H1 (cell line): ENCODE measurements at regions not wholly inside any gene's neighbourhood (a gene's known extent, or its start where the extent isn't known, plus 50 kb on each side); places are given as distances from the start of the nearest gene placed in this dataset.

Experiments
- CTCF ChIA-PET: fragments of 300-600 bp; sonication (Branson Sonifier 250); formaldehyde crosslinking; loops from one replicate; lab custom pipeline; 2021; ENCODE audit not compliant: partially characterized antibody; lab: Charles Lee
- POLR2A ChIA-PET: fragments of 300-600 bp; sonication (Branson Sonifier 250); formaldehyde crosslinking; loops from one replicate; lab custom pipeline; 2021; ENCODE audit warnings: inconsistent platforms; ENCODE audit not compliant: partially characterized antibody; lab: Charles Lee
- DNase-seq, 2 experiments: peaks; one replicate each; pipeline versions ENCODE4 v3.0.0 to v3.0.0-alpha.2; 2010 to 2022; ENCODE audit warnings: low spot score in 2 of 2, low read depth in 1 of 2, mixed read lengths in 1 of 2
- FAIRE-seq: peaks from 2 replicates; lab custom pipeline; 2011; peaks lifted over from hg19 to GRCh38; lab: Jason Lieb, UNC
- H2AFZ ChIP-seq: 2 replicates; pipeline ENCODE4 v1.8.1; 2012; ENCODE audit warnings: low read length, inconsistent platforms
- H2AK5ac ChIP-seq: 2 replicates; pipeline ENCODE4 v1.6.1; 2013; ENCODE audit warnings: low read depth, low read length
- H2BK120ac ChIP-seq: replicated peaks from 2 replicates; pipeline ENCODE3; 2013; ENCODE audit warnings: low read depth, low read length, inconsistent platforms
- H2BK12ac ChIP-seq: 2 replicates; pipeline ENCODE4 v1.6.1; 2013; ENCODE audit warnings: low read depth, low read length
- H2BK15ac ChIP-seq: 2 replicates; pipeline ENCODE4 v1.6.1; 2013; ENCODE audit warnings: low read length
- H2BK20ac ChIP-seq: 2 replicates; pipeline ENCODE4 v1.6.1; 2013; ENCODE audit warnings: low read length
- H2BK5ac ChIP-seq: 2 replicates; pipeline ENCODE4 v1.6.1; 2013; ENCODE audit warnings: low read depth, low read length
- H3K14ac ChIP-seq: 2 replicates; pipeline ENCODE4 v1.6.1; 2013; ENCODE audit warnings: inconsistent platforms; ENCODE audit not compliant: insufficient read length
- H3K18ac ChIP-seq: 2 replicates; pipeline ENCODE4 v1.6.1; 2013; ENCODE audit warnings: low read length; ENCODE audit errors: extremely low read depth
- H3K23ac ChIP-seq: 2 replicates; pipeline ENCODE4 v1.6.1; 2013; ENCODE audit warnings: inconsistent platforms; ENCODE audit not compliant: insufficient read length
- H3K23me2 ChIP-seq: 2 replicates; pipeline ENCODE4 v1.6.1; 2013; ENCODE audit warnings: low read depth, low read length
- H3K27ac ChIP-seq: 2 replicates; pipeline ENCODE4 v1.6.1; 2011; ENCODE audit warnings: low read depth, low read length, inconsistent platforms
- H3K27me3 ChIP-seq, 4 experiments: replicated peaks in 1 of 4; 1 replicate in 1 of 4; 2 replicates in 3 of 4; pipeline versions ENCODE4 v1.6.1 to v1.8.1; 2011 to 2013; ENCODE audit warnings: low read length in 3 of 4, mild to moderate bottlenecking in 3 of 4, inconsistent platforms in 2 of 4, mixed read lengths in 2 of 4, moderate library complexity in 1 of 4; ENCODE audit not compliant: control insufficient read depth in 3 of 4, insufficient read depth in 3 of 4; ENCODE audit errors: extremely low read depth in 1 of 4
- H3K36me3 ChIP-seq, 4 experiments: 2 replicates each; pipeline versions ENCODE4 v1.6.1 to v1.8.1; 2011 to 2013; ENCODE audit warnings: mild to moderate bottlenecking in 4 of 4, low read length in 3 of 4, moderate library complexity in 2 of 4, control low read depth in 1 of 4, inconsistent platforms in 1 of 4; ENCODE audit not compliant: insufficient read depth in 4 of 4, control insufficient read depth in 2 of 4
- H3K4ac ChIP-seq: replicated peaks from 2 replicates; pipeline ENCODE3; 2013; ENCODE audit warnings: low read length, low read depth, mixed read lengths, inconsistent platforms; ENCODE audit not compliant: insufficient read length
- H3K4me1 ChIP-seq, 4 experiments: replicated peaks in 1 of 4; 1 replicate in 1 of 4; 2 replicates in 3 of 4; pipeline versions ENCODE4 v1.6.1 to v1.8.1; 2011 to 2013; ENCODE audit warnings: low read length in 3 of 4, inconsistent platforms in 2 of 4, mixed read lengths in 1 of 4; ENCODE audit not compliant: insufficient read depth in 4 of 4, control insufficient read depth in 3 of 4
- H3K4me2 ChIP-seq, 2 experiments: 2 replicates each; pipeline versions ENCODE4 v1.6.1 to v1.8.1; 2011 to 2013; ENCODE audit warnings: low read depth in 2 of 2, low read length in 2 of 2, control low read depth in 1 of 2, inconsistent platforms in 1 of 2, mild to moderate bottlenecking in 1 of 2; ENCODE audit not compliant: insufficient read depth in 1 of 2
- H3K4me3 ChIP-seq, 4 experiments: fragments of 200-600, 300-600 bp in 1 of 4; sonication (generic), shearing (Covaris generic), sonication (Bioruptor Twin) in 1 of 4; 2 replicates each; pipeline versions ENCODE4 v1.5.1 to v1.8.1; 2011 to 2016; ENCODE audit warnings: low read length in 4 of 4, low read depth in 3 of 4, control low read depth in 2 of 4, inconsistent platforms in 2 of 4, mild to moderate bottlenecking in 2 of 4, mixed read lengths in 1 of 4, moderate library complexity in 1 of 4; ENCODE audit not compliant: insufficient read depth in 2 of 4; ENCODE audit errors: extremely low read depth in 1 of 4
- H3K56ac ChIP-seq: replicated peaks from 2 replicates; pipeline ENCODE3; 2013; ENCODE audit warnings: low read depth, mild to moderate bottlenecking, mixed read lengths, low read length, inconsistent platforms; ENCODE audit not compliant: insufficient read length
- H3K79me1 ChIP-seq: 2 replicates; pipeline ENCODE4 v1.6.1; 2013; ENCODE audit warnings: low read depth, low read length, control low read depth
- H3K79me2 ChIP-seq, 2 experiments: 2 replicates each; pipeline versions ENCODE4 v1.6.1 to v1.8.1; 2012 to 2013; ENCODE audit warnings: low read length in 2 of 2, mild to moderate bottlenecking in 2 of 2, inconsistent platforms in 1 of 2; ENCODE audit not compliant: insufficient read depth in 2 of 2, control insufficient read depth in 1 of 2
- H3K9ac ChIP-seq, 4 experiments: replicated peaks in 1 of 4; 1 replicate in 1 of 4; 2 replicates in 3 of 4; pipeline versions ENCODE4 v1.6.1 to v1.8.1; 2011 to 2013; ENCODE audit warnings: low read depth in 3 of 4, low read length in 3 of 4, control low read depth in 2 of 4, mild to moderate bottlenecking in 2 of 4, moderate library complexity in 2 of 4, inconsistent platforms in 1 of 4; ENCODE audit errors: extremely low read depth in 1 of 4
- H3K9me3 ChIP-seq, 2 experiments: 2 replicates each; pipeline versions ENCODE4 v1.6.1 to v1.8.1; 2012 to 2013; ENCODE audit warnings: mild to moderate bottlenecking in 2 of 2, moderate library complexity in 2 of 2, control low read depth in 1 of 2, inconsistent platforms in 1 of 2, low read depth in 1 of 2, low read length in 1 of 2, mixed read lengths in 1 of 2; ENCODE audit not compliant: insufficient read depth in 2 of 2
- H4K20me1 ChIP-seq, 2 experiments: replicated peaks in 1 of 2; 2 replicates each; pipeline versions ENCODE3 to v1.8.1; 2011 to 2013; ENCODE audit warnings: inconsistent platforms in 2 of 2, low read length in 2 of 2, mild to moderate bottlenecking in 1 of 2; ENCODE audit not compliant: insufficient read depth in 2 of 2, control insufficient read depth in 1 of 2
- H4K5ac ChIP-seq: 2 replicates; pipeline ENCODE4 v1.6.1; 2013; ENCODE audit warnings: low read length, low read depth, mixed read lengths, inconsistent platforms; ENCODE audit not compliant: insufficient read length
- H4K8ac ChIP-seq: 2 replicates; pipeline ENCODE4 v1.8.0; 2013; ENCODE audit warnings: mild to moderate bottlenecking, moderate library complexity, low read length, inconsistent platforms; ENCODE audit not compliant: insufficient read depth; ENCODE audit errors: extremely low read depth
- H4K91ac ChIP-seq: replicated peaks from 2 replicates; pipeline ENCODE3; 2013; ENCODE audit warnings: low read length, mixed read lengths, inconsistent platforms; ENCODE audit not compliant: insufficient read length
- CBX8 ChIP-seq: fragments of 300-800, 300-1000 bp; sonication (generic); IDR thresholded peaks from 2 replicates; pipeline ENCODE4 v1.7.1; 2016; ENCODE audit warnings: low read depth, low read length, borderline replicate concordance
- KDM4A ChIP-seq: IDR thresholded peaks from one replicate; pipeline ENCODE4 v1.7.1; 2012; ENCODE audit warnings: low read depth, mild to moderate bottlenecking, moderate library complexity, low read length, inconsistent platforms; ENCODE audit not compliant: severe bottlenecking
- POLR2AphosphoS5 ChIP-seq: IDR thresholded peaks from 2 replicates; pipeline ENCODE4 v1.6.1; 2011; ENCODE audit warnings: low read depth, low read length
- POU5F1 ChIP-seq: IDR thresholded peaks from 2 replicates; pipeline ENCODE4 v1.6.1; 2011; ENCODE audit warnings: low read depth, mild to moderate bottlenecking, low read length, moderate library complexity
- RAD21 ChIP-seq, 2 experiments: IDR thresholded peaks in 1 of 2; conservative IDR thresholded peaks in 1 of 2; 2 replicates each; pipeline ENCODE4 v1.6.1; 2011; ENCODE audit warnings: low read depth in 2 of 2, low read length in 2 of 2, improper control_type of control experiment in 1 of 2, inconsistent platforms in 1 of 2, mild to moderate bottlenecking in 1 of 2, moderate library complexity in 1 of 2
- RFX5 ChIP-seq: IDR thresholded peaks from 2 replicates; pipeline ENCODE4 v1.6.1; 2011; ENCODE audit warnings: low read depth, low read length, improper control_type of control experiment, borderline replicate concordance
- SIN3A ChIP-seq, 2 experiments: IDR thresholded peaks in 1 of 2; conservative IDR thresholded peaks in 1 of 2; 2 replicates each; pipeline ENCODE4 v1.6.1; 2011 to 2012; ENCODE audit warnings: low read length in 2 of 2, improper control_type of control experiment in 1 of 2, low read depth in 1 of 2, mild to moderate bottlenecking in 1 of 2
- SP1 ChIP-seq: IDR thresholded peaks from 2 replicates; pipeline ENCODE4 v1.6.1; 2011; ENCODE audit warnings: low read depth, low read length
- TEAD4 ChIP-seq: IDR thresholded peaks from 2 replicates; pipeline ENCODE4 v1.6.1; 2012; ENCODE audit warnings: low read depth, low read length, inconsistent platforms, mixed read lengths
- WGBS, 2 experiments: shearing (Covaris generic) in 1 of 2; methylation state at CpG; one replicate each; pipeline versions ENCODE4 v1.1.6 to v1.1.7; 2013 to 2015; ENCODE audit warnings: low lambda C conversion rate in 2 of 2, mixed read lengths in 2 of 2, inconsistent platforms in 1 of 2, low coverage in 1 of 2, missing lambda C conversion rate in 1 of 2; ENCODE audit not compliant: insufficient replicate concordance in 2 of 2, insufficient coverage in 1 of 2, insufficient read length in 1 of 2; ENCODE audit errors: extremely low coverage in 1 of 2, missing lambda C conversion rate in 1 of 2; 5-methylcytosine and 5-hydroxymethylcytosine counted together
- TF ChIP-seq, protein P1 (sequence below): IDR thresholded peaks from 2 replicates; pipeline ENCODE4 v1.6.1; 2011; ENCODE audit warnings: low read depth, mild to moderate bottlenecking, low read length; ENCODE audit not compliant: insufficient read depth
- TF ChIP-seq, protein P2 (sequence below): IDR thresholded peaks from 2 replicates; pipeline ENCODE4 v1.6.1; 2012; ENCODE audit warnings: inconsistent platforms

DNA sequence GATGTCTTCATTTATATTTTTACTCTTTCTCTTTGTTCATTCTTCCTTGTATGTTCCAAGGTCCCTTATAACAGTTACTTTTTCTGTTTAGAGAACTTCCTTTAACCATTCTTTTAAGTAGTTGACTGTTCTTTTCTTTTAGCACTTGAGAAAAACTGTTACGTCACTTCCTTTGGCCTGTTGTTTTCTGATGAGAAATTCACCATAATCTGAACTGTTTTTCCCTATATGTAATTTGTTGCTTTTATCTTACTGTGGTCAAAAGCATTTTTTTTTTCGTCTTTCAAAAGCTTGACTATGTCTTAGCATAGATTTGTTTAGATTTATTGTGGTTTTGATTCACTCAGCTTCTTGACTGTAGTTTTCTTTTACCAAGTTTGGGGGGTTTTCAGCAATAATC lies 1660.3 kb upstream of the PCDH10 start:
- no peak overlapping the region for H2BK20ac ChIP-seq
- H3K23me2 ChIP-seq = no peaks in the 10 kb centered on the region
- no peaks in the 10 kb centered on the region for H3K79me1 ChIP-seq
- H3K4me3 ChIP-seq = no peak overlapping the region
- no peak overlapping the region for H4K8ac ChIP-seq
- no peak overlapping the region for H2BK15ac ChIP-seq
- H3K4me1 ChIP-seq = no peaks in the 10 kb centered on the region
- no peak overlapping the region for H2BK5ac ChIP-seq
- no peaks in the 10 kb centered on the region for H3K27me3 ChIP-seq
- H4K91ac ChIP-seq = no peak overlapping the region
- H3K4ac ChIP-seq = no peak overlapping the region
- no peak overlapping the region for H3K14ac ChIP-seq
- H3K9me3 ChIP-seq = no peaks in the 10 kb centered on the region
- no peak overlapping the region for H3K4me2 ChIP-seq
- H3K27ac ChIP-seq = no peak overlapping the region
- no peak overlapping the region for H3K56ac ChIP-seq
- no peaks in the 10 kb centered on the region for H3K79me2 ChIP-seq
- ChIA-PET POLR2A (no interaction called here), CTCF (no interaction called here)
- no peaks in the 10 kb centered on the region for H3K36me3 ChIP-seq
- 75% methylated on average over 2 of the region's 2 CpGs; no CpG with 5 or more reads in 1 of the 2 experiments for WGBS, 2 experiments
- no peak overlapping the region for H2AFZ ChIP-seq
- no peak for DNase-seq
- no peak overlapping the region for H2BK12ac ChIP-seq
- H3K18ac ChIP-seq = no peak overlapping the region
- no peak overlapping the region for H4K5ac ChIP-seq
- no peak overlapping the region for H2BK120ac ChIP-seq
- no peak overlapping the region for H2AK5ac ChIP-seq
- H4K20me1 ChIP-seq = no peaks in the 10 kb centered on the region
- no peak overlapping the region for H3K23ac ChIP-seq
- no peak overlapping the region for H3K9ac ChIP-seq
- FAIRE-seq = no peak
- TF ChIP-seq KDM4A (no peak), POLR2AphosphoS5 (no peak), SP1 (no peak), CBX8 (no peak), RFX5 (no peak), SIN3A (conservative IDR thresholded peaks at IDR 0.05 in 1 of 2, IDR thresholded peaks at IDR 0.05 in 1 of 2; ENCODE audit: low read depth in 1 of 2, low read length in 2 of 2) (no peak), RAD21 (IDR thresholded peaks at IDR 0.05 in 1 of 2, conservative IDR thresholded peaks at IDR 0.05 in 1 of 2; ENCODE audit: low read depth in 2 of 2, low read length in 2 of 2) (no peak), POU5F1 (no peak), TEAD4 (no peak)
- TF ChIP-seq, protein P1, sequence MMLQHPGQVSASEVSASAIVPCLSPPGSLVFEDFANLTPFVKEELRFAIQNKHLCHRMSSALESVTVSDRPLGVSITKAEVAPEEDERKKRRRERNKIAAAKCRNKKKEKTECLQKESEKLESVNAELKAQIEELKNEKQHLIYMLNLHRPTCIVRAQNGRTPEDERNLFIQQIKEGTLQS = no peak
- TF ChIP-seq, protein P2, sequence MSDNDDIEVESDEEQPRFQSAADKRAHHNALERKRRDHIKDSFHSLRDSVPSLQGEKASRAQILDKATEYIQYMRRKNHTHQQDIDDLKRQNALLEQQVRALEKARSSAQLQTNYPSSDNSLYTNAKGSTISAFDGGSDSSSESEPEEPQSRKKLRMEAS = no peak
